ENCODE measurements at regions not wholly inside any gene's neighbourhood (a gene's known extent, or its start where the extent isn't known, plus 50 kb on each side); places are given as distances from the start of the nearest gene placed in this dataset.

DNA sequence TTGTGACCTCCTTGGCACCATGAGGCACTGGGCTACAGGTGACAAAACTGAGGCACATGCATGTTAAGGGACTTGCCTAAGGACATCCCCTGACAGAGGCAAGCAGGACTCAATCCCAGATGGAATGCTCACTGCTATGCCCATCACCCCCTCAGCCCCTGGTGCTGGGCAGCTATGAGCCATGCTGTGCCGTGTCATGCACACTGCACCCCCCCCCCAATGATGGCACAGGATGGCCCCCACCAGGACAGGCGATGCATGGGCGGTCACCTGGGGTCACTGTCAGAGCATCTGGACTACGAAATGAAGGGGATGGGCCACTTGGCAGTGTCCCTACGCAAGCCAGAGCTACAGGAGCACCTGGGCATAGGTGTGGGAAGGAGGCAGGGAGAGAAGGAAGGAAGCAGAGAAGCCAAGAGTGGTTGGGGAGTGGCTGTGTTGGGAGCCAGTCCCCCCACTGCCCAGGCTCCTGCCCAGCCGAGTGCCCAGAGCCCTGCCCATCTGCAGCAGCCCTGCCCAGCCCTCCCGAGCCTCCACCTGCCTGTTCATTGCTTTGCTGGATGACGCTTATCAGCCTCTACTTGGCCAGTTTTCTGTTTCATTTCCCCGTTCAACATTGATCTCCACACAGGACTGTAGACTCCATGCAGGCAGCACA is 84.9 kb upstream of the DIO3 start:
- no peak overlapping the region for H3K4me3 Mint-ChIP-seq
- no peaks in the 10 kb centered on the region for H3K9me3 Mint-ChIP-seq
- H3K27me3 Mint-ChIP-seq, result peaks cover 18% of the 10 kb centered on the region
- H3K4me1 Mint-ChIP-seq (ENCODE audit: low read depth), result no peaks in the 10 kb centered on the region
- H3K27ac Mint-ChIP-seq, result no peak overlapping the region
- no peaks in the 10 kb centered on the region for H3K36me3 Mint-ChIP-seq (ENCODE audit: low read depth)

DNA sequence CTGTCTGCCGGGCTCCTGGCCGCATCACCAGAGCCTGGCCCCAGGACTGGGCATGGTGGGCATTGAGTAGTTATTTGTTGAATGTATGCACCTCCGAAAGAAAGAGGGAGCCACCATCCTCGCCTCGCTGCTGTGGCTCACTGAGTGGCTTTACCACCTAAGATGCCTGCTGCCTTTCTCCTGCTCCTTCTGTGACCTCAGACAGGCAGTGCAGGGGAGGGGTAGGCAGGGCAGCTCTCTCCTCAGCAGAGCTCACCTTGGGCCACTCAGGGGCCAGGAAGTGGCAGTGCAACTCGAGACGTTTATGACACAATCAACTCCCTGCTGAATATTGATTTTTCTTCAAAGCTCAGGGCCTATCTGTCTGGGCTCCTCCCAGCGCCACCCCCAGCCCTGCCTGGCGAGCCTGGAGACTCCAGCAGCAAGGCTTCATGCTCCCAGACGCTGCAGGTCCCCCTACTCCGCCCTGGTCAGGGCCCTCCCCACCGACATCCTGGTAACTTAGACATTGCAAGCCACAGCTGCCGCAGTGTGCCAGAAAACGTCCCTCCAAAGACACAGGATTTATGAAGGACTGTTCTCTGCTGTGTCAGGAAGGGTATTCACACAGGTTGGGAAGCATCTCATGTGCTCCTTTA is 84.3 kb upstream of the DIO3 start:
- Mint-ChIP-seq H3K36me3 (ENCODE audit: low read depth) (no peaks in the 10 kb centered on the region), H3K4me3 (no peak overlapping the region), H3K9me3 (no peaks in the 10 kb centered on the region), H3K4me1 (ENCODE audit: low read depth) (no peaks in the 10 kb centered on the region), H3K27ac (no peak overlapping the region), H3K27me3 (peaks cover 19% of the 10 kb centered on the region)

DNA sequence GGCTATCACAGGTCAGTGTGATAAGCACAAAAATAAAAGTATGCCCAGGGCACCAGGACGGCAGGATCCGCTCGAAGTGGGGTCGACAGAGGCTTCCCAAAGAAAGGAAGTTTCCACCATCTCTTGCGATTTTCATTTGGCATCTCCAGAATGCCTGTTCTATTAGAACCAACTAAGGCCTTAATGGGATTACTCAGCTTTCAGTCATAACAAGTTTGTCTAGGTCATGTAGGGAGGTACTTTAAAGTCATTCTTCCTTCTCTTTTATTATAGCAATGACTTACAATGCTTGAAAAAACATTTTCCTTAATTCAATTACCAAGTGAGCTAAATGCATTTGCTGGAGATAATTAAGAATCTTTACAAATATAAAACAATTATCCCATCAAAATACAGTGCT is 83.6 kb upstream of the DIO3 start:
- no peaks in the 10 kb centered on the region for H3K36me3 Mint-ChIP-seq (ENCODE audit: low read depth)
- peaks cover 21% of the 10 kb centered on the region for H3K27me3 Mint-ChIP-seq
- no peaks in the 10 kb centered on the region for H3K4me1 Mint-ChIP-seq (ENCODE audit: low read depth)
- H3K4me3 Mint-ChIP-seq, result no peak overlapping the region
- H3K9me3 Mint-ChIP-seq, result no peaks in the 10 kb centered on the region
- no peak overlapping the region for H3K27ac Mint-ChIP-seq

DNA sequence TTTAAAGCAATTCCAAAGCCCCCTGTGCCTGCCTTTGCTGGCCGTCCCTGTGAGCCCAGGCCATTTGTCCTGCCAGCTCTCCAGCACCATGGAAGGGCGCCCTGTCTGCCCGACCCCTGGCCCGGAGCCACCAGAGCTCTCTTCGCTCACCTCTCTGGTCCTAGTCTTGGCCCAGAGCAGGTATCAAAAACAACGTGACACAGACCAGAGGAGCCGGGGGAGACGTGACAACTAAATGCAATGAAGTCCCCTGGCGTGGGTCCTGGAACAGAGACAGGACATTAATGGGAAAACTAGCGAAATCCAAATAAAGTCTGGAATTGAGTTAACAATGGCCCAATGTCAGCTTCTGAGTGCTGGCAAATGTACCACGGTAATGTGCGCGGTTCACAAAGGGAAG is 83.2 kb upstream of the DIO3 start:
- no peak overlapping the region for H3K27ac Mint-ChIP-seq

DNA sequence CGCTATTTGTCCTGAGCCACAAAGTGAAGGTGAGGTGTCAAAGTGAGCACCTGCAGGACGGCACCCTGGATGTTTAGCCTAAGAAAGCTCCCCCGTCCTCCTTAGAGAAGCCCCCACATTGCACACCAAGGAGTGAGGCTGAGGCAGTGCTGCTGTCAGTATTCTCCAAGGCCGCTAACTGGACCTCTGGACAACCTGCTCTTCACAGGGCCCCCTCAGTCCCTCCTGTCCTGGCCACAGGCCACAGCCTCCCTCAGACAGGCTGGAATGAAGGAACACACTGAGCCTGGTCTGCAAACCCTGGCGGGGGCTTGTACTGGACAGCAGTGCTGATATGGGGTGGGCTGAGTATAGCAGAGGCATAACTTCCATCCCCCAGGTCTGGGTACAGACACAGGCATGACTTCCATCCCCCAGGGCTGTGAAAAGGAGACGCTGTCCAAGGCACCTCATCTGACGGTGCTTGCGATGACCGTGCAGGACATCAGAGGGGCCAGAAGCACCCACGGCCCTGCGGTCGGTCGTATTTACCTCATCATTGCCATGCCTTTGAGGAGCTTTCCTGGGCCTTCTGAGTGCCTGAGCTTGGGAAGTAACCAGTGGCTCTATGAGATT is 82.4 kb upstream of the DIO3 start:
- Mint-ChIP-seq H3K4me3 (no peak overlapping the region), H3K9me3 (no peaks in the 10 kb centered on the region), H3K4me1 (ENCODE audit: low read depth) (no peaks in the 10 kb centered on the region), H3K36me3 (ENCODE audit: low read depth) (no peaks in the 10 kb centered on the region), H3K27ac (no peak overlapping the region), H3K27me3 (peaks cover 28% of the 10 kb centered on the region)

More for the DNA sequence above, 83.2 kb upstream of the DIO3 start:
- Mint-ChIP-seq H3K4me1 (ENCODE audit: low read depth) (no peaks in the 10 kb centered on the region), H3K36me3 (ENCODE audit: low read depth) (no peaks in the 10 kb centered on the region), H3K27me3 (peaks cover 23% of the 10 kb centered on the region), H3K9me3 (no peaks in the 10 kb centered on the region), H3K4me3 (no peak overlapping the region)

DNA sequence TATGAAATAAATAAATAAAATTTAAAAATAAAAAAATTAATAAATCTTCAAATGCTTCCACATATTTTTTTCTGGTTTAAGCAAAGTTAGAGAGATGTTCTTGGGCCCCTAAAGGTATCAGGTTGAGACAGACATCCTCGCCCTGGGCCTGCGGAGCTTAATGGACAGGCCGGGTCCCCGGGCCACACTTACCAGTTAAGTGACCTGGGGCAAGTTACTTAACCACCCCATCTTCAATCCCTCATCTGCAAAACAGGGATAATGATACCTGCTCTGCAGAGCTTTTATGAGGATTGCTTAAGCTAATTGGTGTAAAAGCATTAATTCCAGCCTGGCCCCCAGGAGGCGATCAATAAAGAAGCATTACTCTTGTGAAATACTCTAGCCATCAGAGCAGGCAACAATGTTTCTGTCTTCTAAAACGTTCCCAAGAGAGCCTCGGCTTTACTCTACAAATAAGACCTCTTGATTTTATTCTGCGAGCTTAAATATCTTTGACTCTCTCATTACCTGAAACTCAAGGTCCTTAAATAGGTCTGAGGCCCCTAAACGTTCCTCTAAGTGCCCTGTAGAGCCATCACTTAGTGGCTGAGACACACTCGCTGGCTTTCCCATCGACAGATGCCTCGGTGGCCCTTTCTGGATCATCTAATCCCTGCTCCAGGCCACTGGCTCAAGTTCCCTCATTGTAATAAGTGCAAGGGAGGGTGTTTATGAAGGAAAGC is 81.1 kb upstream of the DIO3 start:
- no peaks in the 10 kb centered on the region for H3K4me1 Mint-ChIP-seq (ENCODE audit: low read depth)
- H3K36me3 Mint-ChIP-seq (ENCODE audit: low read depth), result no peaks in the 10 kb centered on the region
- no peak overlapping the region for H3K4me3 Mint-ChIP-seq
- no peak overlapping the region for H3K27ac Mint-ChIP-seq
- H3K9me3 Mint-ChIP-seq, result no peaks in the 10 kb centered on the region
- H3K27me3 Mint-ChIP-seq, result peaks cover 28% of the 10 kb centered on the region

DNA sequence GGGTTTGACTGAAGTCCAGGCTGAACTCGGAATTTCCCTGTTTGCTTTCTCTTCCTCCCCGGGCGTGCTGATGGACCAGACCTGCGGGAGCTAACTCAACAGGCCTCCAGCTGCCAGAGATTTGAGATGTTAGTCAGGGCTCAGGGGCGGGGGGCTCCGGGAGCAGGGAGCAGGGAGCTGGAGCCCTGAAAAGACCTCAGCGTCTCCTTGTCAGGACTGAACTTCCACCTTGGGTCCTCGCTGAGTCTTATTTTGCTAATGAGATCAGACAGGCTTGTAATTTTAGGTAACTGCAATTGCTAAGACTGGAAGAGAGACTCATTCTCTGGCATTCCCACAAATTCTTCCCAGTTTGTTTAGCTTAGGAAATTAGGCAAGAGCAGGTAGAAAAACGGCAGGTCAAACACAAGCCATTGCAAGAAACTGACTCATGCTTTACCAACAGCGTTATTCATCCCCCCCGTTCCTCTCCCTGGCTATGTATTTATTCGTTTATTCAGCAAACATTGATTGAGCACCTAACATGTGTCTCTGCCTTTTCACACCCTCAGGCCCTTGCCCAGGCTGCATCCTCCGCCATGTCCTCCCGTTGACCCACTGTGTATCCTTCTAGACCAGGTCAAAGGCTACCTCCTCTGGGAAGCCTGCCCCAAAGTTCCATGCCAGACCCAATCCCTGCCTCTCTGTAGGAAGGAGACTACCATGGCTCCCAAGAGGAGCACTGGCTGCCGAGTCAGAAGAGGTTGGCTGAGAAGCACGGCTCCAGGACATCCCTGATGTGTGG is 80.4 kb upstream of the DIO3 start:
- Mint-ChIP-seq H3K9me3 (no peaks in the 10 kb centered on the region), H3K4me1 (ENCODE audit: low read depth) (no peaks in the 10 kb centered on the region), H3K36me3 (ENCODE audit: low read depth) (no peaks in the 10 kb centered on the region), H3K27me3 (peaks cover 31% of the 10 kb centered on the region), H3K4me3 (no peak overlapping the region), H3K27ac (no peak overlapping the region)

DNA sequence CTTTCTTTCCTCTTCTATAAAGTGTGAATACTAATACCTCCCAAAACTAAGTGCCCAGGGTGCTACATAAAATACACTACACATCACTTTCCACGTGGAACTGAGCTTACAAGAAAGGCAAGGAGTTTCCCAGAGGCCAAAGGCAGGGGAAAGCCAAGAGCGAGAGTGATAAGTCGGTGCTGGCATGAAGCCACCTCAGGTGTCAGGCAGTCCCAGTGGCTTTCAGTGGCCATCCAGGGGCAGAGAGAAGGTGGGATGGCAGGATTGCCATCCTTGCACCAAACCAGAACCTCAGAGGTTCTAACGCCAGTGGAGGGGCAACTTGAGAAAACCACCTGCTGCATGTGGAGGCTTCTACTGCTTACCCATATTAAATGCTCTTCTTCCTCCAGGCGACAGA is 79.7 kb upstream of the DIO3 start:
- Mint-ChIP-seq H3K27me3 (peaks cover 31% of the 10 kb centered on the region), H3K27ac (no peak overlapping the region), H3K4me3 (no peak overlapping the region), H3K9me3 (no peaks in the 10 kb centered on the region), H3K4me1 (ENCODE audit: low read depth) (no peaks in the 10 kb centered on the region), H3K36me3 (ENCODE audit: low read depth) (no peaks in the 10 kb centered on the region)

DNA sequence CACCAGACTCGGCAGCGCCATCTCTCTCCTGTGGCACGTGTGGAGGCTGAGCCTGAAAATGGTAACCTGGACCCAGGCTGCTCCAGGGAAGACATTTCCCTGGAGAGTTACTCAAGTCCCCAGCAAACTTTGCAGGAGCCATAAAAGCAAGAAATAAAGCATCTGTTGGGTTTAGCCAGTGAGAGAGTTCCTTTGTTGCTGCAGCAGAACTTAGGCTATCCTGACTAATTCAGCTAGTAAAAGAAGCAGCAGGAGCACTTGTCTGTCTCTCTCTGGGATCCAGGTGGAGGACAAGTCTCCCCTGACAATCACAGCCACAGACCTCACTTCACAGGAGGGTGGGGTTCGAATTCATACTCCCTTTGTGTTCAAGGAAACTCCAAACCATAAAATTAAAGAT is 79.2 kb upstream of the DIO3 start:
- H3K27me3 Mint-ChIP-seq, result peaks cover 31% of the 10 kb centered on the region

DNA sequence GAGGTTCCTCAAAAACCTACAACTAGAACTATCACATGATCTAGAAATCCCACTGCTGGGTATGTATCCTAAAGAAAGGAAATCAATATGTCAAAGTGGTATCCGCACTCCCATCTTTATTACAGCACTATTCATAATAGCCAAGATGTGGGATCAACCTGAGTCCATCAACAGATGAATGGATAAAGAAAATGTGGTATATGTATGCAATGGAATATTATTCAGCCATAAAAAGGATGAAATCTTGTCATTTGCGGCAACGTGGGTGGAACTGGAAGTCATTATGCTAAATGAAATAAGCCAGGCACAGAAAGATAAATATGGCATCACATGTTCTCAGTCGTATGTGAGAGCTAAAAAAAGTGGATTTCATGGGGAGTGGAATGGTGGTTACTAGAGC is 77.5 kb upstream of the DIO3 start:
- Mint-ChIP-seq H3K4me3 (no peak overlapping the region), H3K4me1 (ENCODE audit: low read depth) (no peaks in the 10 kb centered on the region), H3K36me3 (ENCODE audit: low read depth) (no peaks in the 10 kb centered on the region), H3K27me3 (peaks cover 27% of the 10 kb centered on the region), H3K9me3 (peaks cover 7% of the 10 kb centered on the region), H3K27ac (no peak overlapping the region)

More for the DNA sequence above, 79.2 kb upstream of the DIO3 start:
- Mint-ChIP-seq H3K4me1 (ENCODE audit: low read depth) (no peaks in the 10 kb centered on the region), H3K27ac (no peak overlapping the region), H3K9me3 (no peaks in the 10 kb centered on the region), H3K36me3 (ENCODE audit: low read depth) (no peaks in the 10 kb centered on the region), H3K4me3 (no peak overlapping the region)

DNA sequence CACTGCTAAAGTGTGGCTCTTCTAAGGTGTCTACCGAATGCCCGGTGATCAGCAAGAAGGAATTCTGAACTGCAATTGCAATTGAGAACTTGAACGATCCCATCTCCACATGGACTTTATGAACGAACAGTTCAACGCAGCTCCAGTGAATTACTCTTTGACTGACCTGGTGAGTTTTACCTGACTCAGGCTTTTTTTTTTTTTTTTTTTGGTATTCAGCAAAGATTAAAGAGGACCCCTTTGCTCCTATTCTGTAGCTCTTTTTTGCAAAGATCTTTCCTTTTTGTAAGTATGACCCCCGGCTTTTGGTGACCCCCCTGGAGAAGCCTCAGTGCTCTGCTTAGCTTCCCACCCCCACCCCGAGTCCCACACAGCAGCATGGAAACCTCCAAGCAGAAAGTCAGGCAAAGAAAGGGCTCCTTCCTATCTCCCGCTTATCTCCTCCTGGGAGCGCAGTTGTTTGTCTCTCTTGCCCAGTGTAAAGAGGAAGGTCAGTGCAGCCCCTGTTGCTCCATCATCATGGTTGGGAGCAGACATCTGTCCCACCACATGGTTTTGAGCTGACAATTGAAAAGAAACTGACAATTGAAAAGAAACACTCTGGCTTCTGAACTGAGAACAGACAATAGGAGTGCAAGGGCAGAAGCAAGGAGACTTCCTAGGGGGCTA is 72.1 kb upstream of the DIO3 start:
- H3K4me3 Mint-ChIP-seq, result no peak overlapping the region
- H3K27ac Mint-ChIP-seq, result no peak overlapping the region
- peaks cover 7% of the 10 kb centered on the region for H3K9me3 Mint-ChIP-seq
- no peaks in the 10 kb centered on the region for H3K36me3 Mint-ChIP-seq (ENCODE audit: low read depth)
- peaks cover 26% of the 10 kb centered on the region for H3K27me3 Mint-ChIP-seq
- H3K4me1 Mint-ChIP-seq (ENCODE audit: low read depth), result no peaks in the 10 kb centered on the region

DNA sequence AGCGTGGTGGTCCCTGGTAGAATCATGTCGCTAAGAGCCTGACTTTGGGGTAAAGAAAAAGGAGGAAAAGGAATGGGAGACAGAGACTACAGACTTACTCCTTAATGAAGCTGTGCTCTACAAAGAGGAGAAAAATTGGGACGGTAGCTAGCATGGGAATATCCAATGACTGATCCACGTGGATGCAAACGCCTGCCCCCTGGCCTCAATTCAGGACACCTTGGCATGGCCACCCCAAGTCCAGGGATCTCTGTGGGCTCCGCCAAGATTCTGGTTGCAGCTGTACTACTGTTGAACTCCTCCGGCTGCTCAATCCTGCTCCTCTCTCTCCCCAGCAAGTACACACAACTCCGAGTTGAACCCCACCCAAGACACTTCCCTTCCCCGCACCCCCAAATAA is 70.5 kb upstream of the DIO3 start:
- Mint-ChIP-seq H3K27ac (no peak overlapping the region), H3K4me1 (ENCODE audit: low read depth) (no peaks in the 10 kb centered on the region), H3K36me3 (ENCODE audit: low read depth) (no peaks in the 10 kb centered on the region), H3K4me3 (no peak overlapping the region), H3K9me3 (peaks cover 7% of the 10 kb centered on the region), H3K27me3 (peaks cover 21% of the 10 kb centered on the region)

DNA sequence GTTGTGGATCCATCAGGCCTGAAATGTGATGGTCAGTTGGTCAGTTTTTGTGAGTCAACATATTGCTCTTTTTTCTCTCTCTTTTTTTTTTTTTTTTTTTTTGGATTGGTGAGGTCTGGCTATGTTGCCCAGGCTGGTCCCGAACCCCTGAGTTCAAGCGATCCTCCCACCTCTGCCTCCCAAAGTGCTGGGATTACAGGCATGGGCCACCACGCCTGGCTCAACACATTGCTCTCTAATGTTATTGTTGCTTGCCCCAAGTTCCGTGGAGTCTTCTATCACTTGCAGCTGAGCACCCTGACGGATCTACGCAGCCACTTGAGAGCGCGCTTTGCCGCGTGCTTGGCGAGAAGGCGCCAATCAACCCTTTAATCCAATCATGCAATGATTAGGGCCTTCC is 69.5 kb upstream of the DIO3 start:
- Mint-ChIP-seq H3K27ac (no peak overlapping the region), H3K36me3 (ENCODE audit: low read depth) (no peaks in the 10 kb centered on the region), H3K4me3 (no peak overlapping the region), H3K9me3 (peaks cover 7% of the 10 kb centered on the region), H3K27me3 (peaks cover 19% of the 10 kb centered on the region), H3K4me1 (ENCODE audit: low read depth) (no peaks in the 10 kb centered on the region)

DNA sequence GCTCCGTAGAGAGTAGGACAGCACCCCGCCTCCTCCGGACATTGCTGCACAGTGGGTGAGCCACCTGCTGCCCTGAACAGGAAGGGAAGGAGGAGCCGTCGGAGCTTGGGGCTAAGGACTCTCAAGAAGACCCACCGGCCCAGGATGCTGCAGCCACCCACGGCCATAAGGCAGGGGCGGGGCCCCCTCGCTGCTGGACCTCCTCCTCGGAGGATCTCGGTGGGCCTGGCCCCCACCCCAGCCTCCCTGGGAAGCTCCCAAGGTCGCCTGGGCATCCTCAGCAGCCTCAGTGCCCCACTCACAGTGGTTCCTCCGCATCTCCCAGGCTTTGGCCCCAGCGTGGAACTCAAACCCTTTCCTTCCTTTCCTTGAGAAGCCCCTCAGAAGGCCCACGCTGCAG is 68.6 kb upstream of the DIO3 start:
- Mint-ChIP-seq H3K4me1 (ENCODE audit: low read depth) (no peaks in the 10 kb centered on the region), H3K27ac (no peak overlapping the region), H3K4me3 (no peak overlapping the region), H3K9me3 (peaks cover 7% of the 10 kb centered on the region), H3K36me3 (ENCODE audit: low read depth) (no peaks in the 10 kb centered on the region), H3K27me3 (peaks cover 28% of the 10 kb centered on the region)

All from stimulated activated naive CD8-positive, alpha-beta T cell treated with anti-CD3 and anti-CD28 coated beads, Interleukin-15, Interleukin-2, amounts not matched to agents 100 ng/mL and 50 ng/mL, for 24 hours (primary cell).